ENCODE measurements at regions not wholly inside any gene's neighbourhood (a gene's known extent, or its start where the extent isn't known, plus 50 kb on each side); places are given as distances from the start of the nearest gene placed in this dataset.
A peak's percentile ranks its signal among the peaks of the same experiment; 100 is the strongest.

- H3K27ac Mint-ChIP-seq = no peak overlapping the region
- no peaks in the 10 kb centered on the region for H3K27me3 Mint-ChIP-seq (ENCODE audit: low read depth)
- peak; percentile 47 to 64 (median 48) for TF ChIP-seq CTCF (IDR thresholded peaks at IDR 0.05; ENCODE audit: unreplicated experiment in 3 of 3)
- no peak overlapping the region for H3K4me3 Mint-ChIP-seq
- H3K36me3 Mint-ChIP-seq (ENCODE audit: low read depth) = no peaks in the 10 kb centered on the region
- H3K4me1 Mint-ChIP-seq = peaks cover 7% of the 10 kb centered on the region
- no peaks in the 10 kb centered on the region for H3K9me3 Mint-ChIP-seq
Observed at GRCh38 chr12:85448548-85449139, 168.6 kb downstream of the ALX1 start.

- Mint-ChIP-seq H3K9me3 (no peaks in the 10 kb centered on the region), H3K4me3 (no peak overlapping the region), H3K27me3 (ENCODE audit: low read depth) (no peaks in the 10 kb centered on the region), H3K4me1 (no peaks in the 10 kb centered on the region), H3K36me3 (ENCODE audit: low read depth) (no peaks in the 10 kb centered on the region), H3K27ac (no peak overlapping the region)
- no peak for TF ChIP-seq CTCF (IDR thresholded peaks at IDR 0.05; ENCODE audit: unreplicated experiment in 3 of 3)
Observed at GRCh38 chr12:85457016-85457415, 177.0 kb downstream of the ALX1 start.

- Mint-ChIP-seq H3K4me3 (no peak overlapping the region), H3K9me3 (no peaks in the 10 kb centered on the region), H3K27ac (no peak overlapping the region), H3K27me3 (ENCODE audit: low read depth) (no peaks in the 10 kb centered on the region), H3K4me1 (peaks cover 17% of the 10 kb centered on the region), H3K36me3 (ENCODE audit: low read depth) (no peaks in the 10 kb centered on the region)
- TF ChIP-seq CTCF (IDR thresholded peaks at IDR 0.05; ENCODE audit: unreplicated experiment in 3 of 3) = no peak
Observed at GRCh38 chr12:85461127-85461526, 181.1 kb downstream of the ALX1 start.

GRCh38 chr12:85462888-85463287 is 182.9 kb downstream of the ALX1 start:
- H3K36me3 Mint-ChIP-seq (ENCODE audit: low read depth) = no peaks in the 10 kb centered on the region
- no peak overlapping the region for H3K27ac Mint-ChIP-seq

GRCh38 chr12:85466890-85467289 is 186.9 kb downstream of the ALX1 start:
- Mint-ChIP-seq H3K4me1 (peaks cover 37% of the 10 kb centered on the region), H3K27ac (no peak overlapping the region), H3K4me3 (no peak overlapping the region), H3K9me3 (peaks cover 6% of the 10 kb centered on the region), H3K27me3 (ENCODE audit: low read depth) (no peaks in the 10 kb centered on the region), H3K36me3 (ENCODE audit: low read depth) (no peaks in the 10 kb centered on the region)
- TF ChIP-seq CTCF (IDR thresholded peaks at IDR 0.05; ENCODE audit: unreplicated experiment in 3 of 3) = no peak

More at GRCh38 chr12:85462888-85463287, 182.9 kb downstream of the ALX1 start:
- H3K4me3 Mint-ChIP-seq = no peak overlapping the region
- TF ChIP-seq CTCF (IDR thresholded peaks at IDR 0.05; ENCODE audit: unreplicated experiment in 3 of 3) = no peak
- no peaks in the 10 kb centered on the region for H3K9me3 Mint-ChIP-seq
- H3K27me3 Mint-ChIP-seq (ENCODE audit: low read depth) = no peaks in the 10 kb centered on the region
- H3K4me1 Mint-ChIP-seq = peaks cover 18% of the 10 kb centered on the region
